ENCODE measurements at regions not wholly inside any gene's neighbourhood (a gene's known extent, or its start where the extent isn't known, plus 50 kb on each side); places are given as distances from the start of the nearest gene placed in this dataset.

- Histone ChIP-seq H3K4me3 (ENCODE audit: low read length) (no peak overlapping the region), H3K9ac (ENCODE audit: extremely low read depth, low read length, poor library complexity, severe bottlenecking) (no peak overlapping the region), H3K36me3 (ENCODE audit: control insufficient read depth, insufficient read depth, low read length) (no peaks in the 10 kb centered on the region), H3K27ac (ENCODE audit: low read depth, low read length) (no peak overlapping the region), H3K4me1 (ENCODE audit: control insufficient read depth, insufficient read depth, low read length) (no peaks in the 10 kb centered on the region), H3K9me3 (ENCODE audit: control insufficient read depth, low read length) (no peaks in the 10 kb centered on the region), H3K27me3 (ENCODE audit: control insufficient read depth, insufficient read depth, low read length, poor library complexity, severe bottlenecking) (no peaks in the 10 kb centered on the region)
- Mint-ChIP-seq H3K36me3 (ENCODE audit: low read depth) (no peaks in the 10 kb centered on the region), H3K4me1 (no peaks in the 10 kb centered on the region), H3K4me3 (no peak overlapping the region), H3K27me3 (ENCODE audit: insufficient read depth) (no peaks in the 10 kb centered on the region), H3K9me3 (no peaks in the 10 kb centered on the region), H3K27ac (no peak overlapping the region)
- DNase-seq: no peak
- TF ChIP-seq CTCF (conservative IDR thresholded peaks at IDR 0.05): no peak
- WGBS, 2 experiments (ENCODE audit: insufficient coverage in 1 of 2, insufficient read length in 1 of 2): 100% methylated on average over 2 of the region's 2 CpGs; no CpG with 5 or more reads in 1 of the 2 experiments
Measured at GRCh38 chr21:27582246-27582947, 615.5 kb upstream of the ADAMTS5 start.

DNA sequence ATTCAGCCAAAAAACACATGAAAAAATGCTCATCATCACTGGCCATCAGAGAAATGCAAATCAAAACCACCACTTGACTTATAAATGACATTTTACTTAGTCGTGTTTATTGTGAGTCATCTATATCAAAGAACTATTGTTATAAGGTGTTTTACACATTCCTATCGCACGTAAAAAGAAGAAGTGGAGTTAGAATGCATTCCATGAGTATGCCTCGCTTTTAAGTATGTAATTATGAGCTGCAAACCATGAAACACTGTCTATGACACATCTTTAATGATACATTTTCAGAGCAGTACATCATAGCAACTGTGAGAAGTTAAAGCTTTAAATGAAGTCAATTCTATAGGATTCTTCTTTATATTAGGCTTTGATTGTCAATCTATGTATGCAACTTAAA, 614.3 kb upstream of the ADAMTS5 start:
- TF ChIP-seq CTCF (conservative IDR thresholded peaks at IDR 0.05): no peak
- Histone ChIP-seq H3K9ac (ENCODE audit: extremely low read depth, low read length, poor library complexity, severe bottlenecking) (no peak overlapping the region), H3K36me3 (ENCODE audit: control insufficient read depth, insufficient read depth, low read length) (no peaks in the 10 kb centered on the region), H3K4me3 (ENCODE audit: low read length) (no peak overlapping the region), H3K4me1 (ENCODE audit: control insufficient read depth, insufficient read depth, low read length) (no peaks in the 10 kb centered on the region), H3K27me3 (ENCODE audit: control insufficient read depth, insufficient read depth, low read length, poor library complexity, severe bottlenecking) (no peaks in the 10 kb centered on the region), H3K9me3 (ENCODE audit: control insufficient read depth, low read length) (no peaks in the 10 kb centered on the region), H3K27ac (ENCODE audit: low read depth, low read length) (no peak overlapping the region)
- no peak for DNase-seq
- no peaks in the 10 kb centered on the region for H3K36me3 Mint-ChIP-seq (ENCODE audit: low read depth)
- no peak overlapping the region for H3K27ac Mint-ChIP-seq
- no peaks in the 10 kb centered on the region for H3K27me3 Mint-ChIP-seq (ENCODE audit: insufficient read depth)
- no peaks in the 10 kb centered on the region for H3K9me3 Mint-ChIP-seq
- WGBS, 2 experiments (ENCODE audit: insufficient coverage in 1 of 2, insufficient read length in 1 of 2): 95% methylated on average over 4 of the region's 4 CpGs; no CpG with 5 or more reads in 1 of the 2 experiments
- H3K4me1 Mint-ChIP-seq: no peaks in the 10 kb centered on the region
- no peak overlapping the region for H3K4me3 Mint-ChIP-seq

DNA sequence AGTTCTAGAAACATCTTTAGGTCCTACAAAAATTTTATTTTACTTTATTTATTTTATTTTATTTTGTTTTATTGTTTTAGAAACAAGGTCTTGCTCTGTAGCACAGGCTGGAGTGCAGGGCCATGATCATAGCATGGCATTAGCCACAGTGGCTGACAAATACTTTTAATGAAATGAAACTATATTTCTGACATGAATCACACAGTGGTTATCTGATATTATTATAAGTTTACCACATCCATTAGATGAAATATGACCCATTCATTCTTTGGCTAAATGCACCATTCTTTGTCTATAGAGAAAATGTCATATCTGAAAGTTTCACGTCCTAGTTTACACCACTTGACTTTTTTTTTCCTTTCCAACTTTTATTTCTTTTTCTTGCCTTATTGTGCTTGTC, 613.4 kb upstream of the ADAMTS5 start:
- Histone ChIP-seq H3K27me3 (ENCODE audit: control insufficient read depth, insufficient read depth, low read length, poor library complexity, severe bottlenecking) (no peaks in the 10 kb centered on the region), H3K4me3 (ENCODE audit: low read length) (no peak overlapping the region), H3K27ac (ENCODE audit: low read depth, low read length) (no peak overlapping the region), H3K36me3 (ENCODE audit: control insufficient read depth, insufficient read depth, low read length) (no peaks in the 10 kb centered on the region), H3K9me3 (ENCODE audit: control insufficient read depth, low read length) (no peaks in the 10 kb centered on the region), H3K9ac (ENCODE audit: extremely low read depth, low read length, poor library complexity, severe bottlenecking) (no peak overlapping the region), H3K4me1 (ENCODE audit: control insufficient read depth, insufficient read depth, low read length) (no peaks in the 10 kb centered on the region)
- no peaks in the 10 kb centered on the region for H3K27me3 Mint-ChIP-seq (ENCODE audit: insufficient read depth)
- no peak for DNase-seq
- H3K4me3 Mint-ChIP-seq: no peak overlapping the region
- no peaks in the 10 kb centered on the region for H3K36me3 Mint-ChIP-seq (ENCODE audit: low read depth)
- H3K4me1 Mint-ChIP-seq: no peaks in the 10 kb centered on the region
- no peak overlapping the region for H3K27ac Mint-ChIP-seq
- H3K9me3 Mint-ChIP-seq: no peaks in the 10 kb centered on the region
- WGBS, 2 experiments (ENCODE audit: insufficient coverage in 1 of 2, insufficient read length in 1 of 2): 72% methylated on average over 1 of the region's 1 CpG; no CpG with 5 or more reads in 1 of the 2 experiments
- TF ChIP-seq CTCF (conservative IDR thresholded peaks at IDR 0.05): no peak

Data from endodermal cell (in vitro differentiated cells).